ENCODE measurements at regions not wholly inside any gene's neighbourhood (a gene's known extent, or its start where the extent isn't known, plus 50 kb on each side); places are given as distances from the start of the nearest gene placed in this dataset.

DNA sequence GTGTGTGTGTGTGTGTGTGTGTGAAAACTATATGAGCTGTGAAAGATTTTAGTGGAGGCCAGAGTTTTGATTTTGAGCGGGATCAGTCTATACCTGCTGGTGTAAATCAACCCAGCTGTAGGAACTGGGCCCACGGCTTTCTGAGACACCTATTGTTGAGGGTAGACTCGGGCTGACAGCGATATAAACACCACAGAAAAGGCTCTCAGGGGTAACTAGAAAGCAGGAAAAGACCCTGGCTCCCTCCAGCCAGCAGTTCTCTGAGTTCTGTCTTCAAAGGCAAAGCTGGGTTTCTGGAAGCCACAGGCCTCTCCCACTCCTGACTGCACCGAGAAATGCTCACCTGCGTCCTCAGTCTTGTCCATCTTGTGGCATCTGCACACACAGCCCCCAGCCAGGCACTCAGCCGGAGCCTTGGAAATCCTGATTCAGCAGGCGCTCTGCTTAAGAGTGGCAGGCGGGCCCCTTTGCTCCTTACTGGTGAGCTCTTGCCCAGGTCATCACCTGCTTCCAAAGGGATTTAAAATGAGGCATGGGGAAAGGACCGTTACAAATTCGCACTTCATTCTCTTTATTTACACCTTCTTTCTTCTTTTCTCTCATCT, 223.3 kb downstream of the NDUFS4 start:
- H3K27ac ChIP-seq = no peak overlapping the region
- TF ChIP-seq, protein P1, sequence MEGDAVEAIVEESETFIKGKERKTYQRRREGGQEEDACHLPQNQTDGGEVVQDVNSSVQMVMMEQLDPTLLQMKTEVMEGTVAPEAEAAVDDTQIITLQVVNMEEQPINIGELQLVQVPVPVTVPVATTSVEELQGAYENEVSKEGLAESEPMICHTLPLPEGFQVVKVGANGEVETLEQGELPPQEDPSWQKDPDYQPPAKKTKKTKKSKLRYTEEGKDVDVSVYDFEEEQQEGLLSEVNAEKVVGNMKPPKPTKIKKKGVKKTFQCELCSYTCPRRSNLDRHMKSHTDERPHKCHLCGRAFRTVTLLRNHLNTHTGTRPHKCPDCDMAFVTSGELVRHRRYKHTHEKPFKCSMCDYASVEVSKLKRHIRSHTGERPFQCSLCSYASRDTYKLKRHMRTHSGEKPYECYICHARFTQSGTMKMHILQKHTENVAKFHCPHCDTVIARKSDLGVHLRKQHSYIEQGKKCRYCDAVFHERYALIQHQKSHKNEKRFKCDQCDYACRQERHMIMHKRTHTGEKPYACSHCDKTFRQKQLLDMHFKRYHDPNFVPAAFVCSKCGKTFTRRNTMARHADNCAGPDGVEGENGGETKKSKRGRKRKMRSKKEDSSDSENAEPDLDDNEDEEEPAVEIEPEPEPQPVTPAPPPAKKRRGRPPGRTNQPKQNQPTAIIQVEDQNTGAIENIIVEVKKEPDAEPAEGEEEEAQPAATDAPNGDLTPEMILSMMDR (IDR thresholded peaks at IDR 0.05 in 8 of 11, conservative IDR thresholded peaks at IDR 0.05 in 3 of 11) = no peak
- TF ChIP-seq POLR2AphosphoS5 (IDR thresholded peaks at IDR 0.05) = no peak
- no peak for TF ChIP-seq POLR2A (IDR thresholded peaks at IDR 0.05)
- peaks cover 0 to 7% (median 0%) of the 10 kb centered on the region in 6 donors for H3K4me1 ChIP-seq
- no peak overlapping the region for H3K4me3 ChIP-seq
- H3K9me3 ChIP-seq = peaks cover 0 to 6% (median 0%) of the 10 kb centered on the region in 8 donors
- intact Hi-C loops (cut with DNase I; ENCODE audit: low total_unique reads) = no loop called here
- no peaks in the 10 kb centered on the region for H3K27me3 ChIP-seq (replicated peaks in 1 of 7)
- WGBS, 5 donors = 81 to 91% (median 90%) methylated on average over 11 of the region's 11 CpGs
- no peaks in the 10 kb centered on the region for H3K36me3 ChIP-seq
- DNase-seq = no peak

DNA sequence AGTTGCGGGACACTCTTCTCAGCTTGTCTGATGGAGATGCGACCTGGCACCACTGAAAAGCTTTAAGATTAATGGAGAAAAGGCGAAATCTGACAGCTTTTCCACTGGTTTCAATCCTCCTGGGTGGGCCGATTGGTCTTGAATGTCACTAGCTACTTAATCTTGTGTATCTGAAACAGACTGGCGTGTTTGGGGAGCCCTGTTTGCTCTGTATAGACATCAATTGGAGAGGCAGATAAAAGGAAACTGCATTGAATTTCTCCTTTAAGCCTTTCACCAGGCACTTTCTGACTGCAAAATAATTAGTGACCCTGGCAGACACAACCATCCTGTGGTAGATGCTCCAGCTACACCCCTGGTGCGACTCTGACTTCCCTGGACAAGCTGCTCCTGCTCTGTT, 224.2 kb downstream of the NDUFS4 start:
- intact Hi-C loops (cut with DNase I; ENCODE audit: low total_unique reads) = no loop called here
- TF ChIP-seq POLR2A (IDR thresholded peaks at IDR 0.05) (no peak), POLR2AphosphoS5 (IDR thresholded peaks at IDR 0.05) (no peak)
- TF ChIP-seq, protein P1 (IDR thresholded peaks at IDR 0.05 in 8 of 11, conservative IDR thresholded peaks at IDR 0.05 in 3 of 11) = no peak
- H3K4me3 ChIP-seq = no peak overlapping the region
- no peaks in the 10 kb centered on the region for H3K27me3 ChIP-seq (replicated peaks in 1 of 7)
- DNase-seq = no peak
- H3K36me3 ChIP-seq = no peaks in the 10 kb centered on the region
- peaks cover 0 to 3% (median 0%) of the 10 kb centered on the region in 6 donors for H3K4me1 ChIP-seq
- WGBS, 5 donors = 67 to 84% (median 83%) methylated on average over 6 of the region's 6 CpGs
- no peak overlapping the region for H3K27ac ChIP-seq
- H3K9me3 ChIP-seq = peaks cover 0 to 6% (median 0%) of the 10 kb centered on the region in 8 donors

DNA sequence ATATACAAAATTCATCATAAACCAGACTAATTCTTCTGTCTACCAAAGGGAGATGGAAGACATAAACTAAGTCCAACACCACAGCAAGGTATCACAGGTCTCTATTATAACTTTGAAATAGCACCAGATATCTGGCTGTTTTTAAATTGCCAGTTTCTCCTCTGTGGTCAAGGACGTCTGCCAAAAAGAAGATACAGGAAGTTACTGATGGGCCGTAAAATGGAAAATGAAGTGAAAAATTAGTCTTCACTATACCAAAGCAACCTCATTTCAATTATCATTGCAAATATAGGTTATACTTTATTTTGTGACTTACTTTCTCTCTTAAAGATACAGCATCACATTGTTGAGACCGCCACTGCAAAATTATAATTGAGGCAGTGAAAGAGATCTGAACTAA, 225.5 kb downstream of the NDUFS4 start:
- no peak for DNase-seq
- Histone ChIP-seq H3K27ac (no peak overlapping the region), H3K4me3 (no peak overlapping the region), H3K9me3 (peaks cover 0 to 6% (median 0%) of the 10 kb centered on the region in 8 donors), H3K4me1 (no peaks in the 10 kb centered on the region), H3K36me3 (no peaks in the 10 kb centered on the region), H3K27me3 (replicated peaks in 1 of 7) (no peaks in the 10 kb centered on the region)
- WGBS, 5 donors = 39 to 50% (median 46%) methylated on average over 3 of the region's 3 CpGs
- TF ChIP-seq POLR2A (IDR thresholded peaks at IDR 0.05) (no peak), POLR2AphosphoS5 (IDR thresholded peaks at IDR 0.05) (no peak)
- TF ChIP-seq, protein P1 (IDR thresholded peaks at IDR 0.05 in 8 of 11, conservative IDR thresholded peaks at IDR 0.05 in 3 of 11) = no peak
- intact Hi-C loops (cut with DNase I; ENCODE audit: low total_unique reads) = no loop called here

DNA sequence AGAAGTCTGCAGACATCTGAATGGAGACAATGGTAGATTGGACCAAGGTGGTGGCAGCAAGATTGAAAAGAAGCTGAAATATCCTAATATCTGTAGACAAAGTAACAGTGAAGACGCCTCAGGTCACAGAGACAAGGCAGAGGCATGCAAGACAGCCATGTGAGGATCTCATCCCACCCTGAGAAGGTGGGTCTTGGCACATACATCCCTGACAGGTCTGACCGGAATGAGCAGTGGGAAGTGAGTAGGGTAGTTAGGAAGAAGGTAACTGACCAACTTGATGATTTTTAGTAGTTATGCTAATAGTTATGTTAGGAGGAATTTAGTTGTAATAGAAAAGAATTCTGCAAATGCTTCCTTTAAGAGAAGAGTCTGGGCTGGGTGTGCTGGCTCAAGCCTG, 229.6 kb downstream of the NDUFS4 start:
- TF ChIP-seq POLR2A (IDR thresholded peaks at IDR 0.05) = no peak
- no peak for TF ChIP-seq POLR2AphosphoS5 (IDR thresholded peaks at IDR 0.05)
- TF ChIP-seq, protein P1 (IDR thresholded peaks at IDR 0.05 in 8 of 11, conservative IDR thresholded peaks at IDR 0.05 in 3 of 11) = no peak
- 88 to 98% (median 93%) methylated on average over 2 of the region's 2 CpGs for WGBS, 5 donors
- H3K9me3 ChIP-seq = peaks cover 0 to 6% (median 0%) of the 10 kb centered on the region in 8 donors
- no peak overlapping the region for H3K27ac ChIP-seq
- H3K27me3 ChIP-seq (replicated peaks in 1 of 7) = no peaks in the 10 kb centered on the region
- DNase-seq = no peak
- H3K36me3 ChIP-seq = no peaks in the 10 kb centered on the region
- intact Hi-C loops (cut with DNase I; ENCODE audit: low total_unique reads) = no loop called here
- no peak overlapping the region for H3K4me3 ChIP-seq
- H3K4me1 ChIP-seq = no peaks in the 10 kb centered on the region
